ENCODE measurements at regions not wholly inside any gene's neighbourhood (a gene's known extent, or its start where the extent isn't known, plus 50 kb on each side); places are given as distances from the start of the nearest gene placed in this dataset.

DNA sequence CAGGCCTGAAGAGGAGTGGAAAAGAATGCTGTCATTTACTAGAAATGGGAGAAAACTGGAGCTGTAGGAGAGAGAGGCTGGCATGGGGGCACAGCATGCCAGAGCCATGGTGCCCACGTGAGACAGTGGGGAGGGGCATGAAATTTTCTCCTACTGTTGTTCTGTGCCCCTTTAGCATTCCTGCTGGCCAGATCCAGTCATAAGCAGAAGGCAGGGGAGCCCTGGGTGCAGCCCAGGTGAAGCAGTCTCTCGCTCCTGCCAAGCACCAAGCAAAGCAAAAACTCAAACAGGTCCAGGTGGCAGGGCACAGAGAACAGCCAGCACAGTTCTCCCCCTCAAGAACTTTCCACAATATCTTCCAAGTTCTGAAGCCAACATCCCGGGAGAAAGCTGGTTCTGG is 383.2 kb downstream of the TCERG1L start:
- no peak for DNase-seq
- Histone ChIP-seq H3K36me3 (no peaks in the 10 kb centered on the region), H3K27me3 (no peaks in the 10 kb centered on the region), H3K27ac (no peak overlapping the region), H3K9me3 (peaks cover 0 to 7% (median 0%) of the 10 kb centered on the region in 4 donors), H3K4me3 (no peak overlapping the region), H3K4me1 (no peaks in the 10 kb centered on the region)
- TF ChIP-seq, protein P1, sequence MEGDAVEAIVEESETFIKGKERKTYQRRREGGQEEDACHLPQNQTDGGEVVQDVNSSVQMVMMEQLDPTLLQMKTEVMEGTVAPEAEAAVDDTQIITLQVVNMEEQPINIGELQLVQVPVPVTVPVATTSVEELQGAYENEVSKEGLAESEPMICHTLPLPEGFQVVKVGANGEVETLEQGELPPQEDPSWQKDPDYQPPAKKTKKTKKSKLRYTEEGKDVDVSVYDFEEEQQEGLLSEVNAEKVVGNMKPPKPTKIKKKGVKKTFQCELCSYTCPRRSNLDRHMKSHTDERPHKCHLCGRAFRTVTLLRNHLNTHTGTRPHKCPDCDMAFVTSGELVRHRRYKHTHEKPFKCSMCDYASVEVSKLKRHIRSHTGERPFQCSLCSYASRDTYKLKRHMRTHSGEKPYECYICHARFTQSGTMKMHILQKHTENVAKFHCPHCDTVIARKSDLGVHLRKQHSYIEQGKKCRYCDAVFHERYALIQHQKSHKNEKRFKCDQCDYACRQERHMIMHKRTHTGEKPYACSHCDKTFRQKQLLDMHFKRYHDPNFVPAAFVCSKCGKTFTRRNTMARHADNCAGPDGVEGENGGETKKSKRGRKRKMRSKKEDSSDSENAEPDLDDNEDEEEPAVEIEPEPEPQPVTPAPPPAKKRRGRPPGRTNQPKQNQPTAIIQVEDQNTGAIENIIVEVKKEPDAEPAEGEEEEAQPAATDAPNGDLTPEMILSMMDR (IDR thresholded peaks at IDR 0.05): no peak
- TF ChIP-seq POLR2A (IDR thresholded peaks at IDR 0.05): no peak

DNA sequence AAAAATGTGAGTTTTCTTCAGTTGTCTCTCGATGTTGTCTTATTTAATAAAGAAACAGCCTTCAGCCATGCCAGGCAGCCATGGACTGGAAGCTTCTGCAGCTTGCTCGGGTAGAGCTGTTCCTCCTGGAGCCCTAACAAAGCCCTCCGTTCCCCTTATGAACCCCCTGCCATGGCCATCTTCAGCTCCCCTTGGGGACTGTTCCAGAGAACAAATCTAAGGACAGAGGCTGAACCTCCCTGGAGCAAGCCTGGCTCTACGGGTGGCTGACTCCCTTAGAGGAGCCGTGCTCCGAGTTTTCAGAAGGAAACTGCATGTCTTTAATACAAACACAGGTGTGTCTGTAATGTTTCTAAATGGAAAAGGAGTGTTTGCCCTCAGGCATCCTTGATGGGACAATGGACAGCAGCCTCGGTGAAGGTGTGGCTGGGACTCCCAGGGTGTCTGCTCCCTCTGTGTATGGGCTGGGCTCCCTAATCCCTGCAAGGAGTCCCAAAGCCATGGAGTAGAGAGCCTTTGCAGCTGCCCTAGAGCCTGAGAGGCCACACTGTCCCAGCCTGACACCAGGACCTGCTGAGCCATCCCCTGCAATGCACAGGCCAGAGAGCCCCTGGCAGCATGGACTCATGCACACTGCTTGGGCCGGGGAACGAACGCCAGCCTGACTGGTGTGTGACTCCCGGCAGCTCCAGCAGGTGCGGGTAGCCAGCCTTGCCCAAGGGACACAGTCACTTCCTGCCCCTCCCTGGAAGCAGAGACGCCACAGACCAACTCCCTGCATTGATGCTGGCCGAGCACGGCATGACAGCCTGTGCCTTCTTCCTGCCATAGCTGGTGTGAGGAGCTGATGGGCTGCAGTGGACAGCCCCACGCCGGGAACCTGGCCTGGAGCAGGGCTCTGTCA is 381.8 kb downstream of the TCERG1L start:
- Histone ChIP-seq H3K27me3 (no peaks in the 10 kb centered on the region), H3K4me1 (no peaks in the 10 kb centered on the region), H3K4me3 (no peak overlapping the region), H3K36me3 (no peaks in the 10 kb centered on the region), H3K27ac (no peak overlapping the region), H3K9me3 (peaks cover 0 to 7% (median 0%) of the 10 kb centered on the region in 4 donors)
- TF ChIP-seq, protein P1 (IDR thresholded peaks at IDR 0.05): no peak
- no peak for TF ChIP-seq POLR2A (IDR thresholded peaks at IDR 0.05)
- no peak for DNase-seq

DNA sequence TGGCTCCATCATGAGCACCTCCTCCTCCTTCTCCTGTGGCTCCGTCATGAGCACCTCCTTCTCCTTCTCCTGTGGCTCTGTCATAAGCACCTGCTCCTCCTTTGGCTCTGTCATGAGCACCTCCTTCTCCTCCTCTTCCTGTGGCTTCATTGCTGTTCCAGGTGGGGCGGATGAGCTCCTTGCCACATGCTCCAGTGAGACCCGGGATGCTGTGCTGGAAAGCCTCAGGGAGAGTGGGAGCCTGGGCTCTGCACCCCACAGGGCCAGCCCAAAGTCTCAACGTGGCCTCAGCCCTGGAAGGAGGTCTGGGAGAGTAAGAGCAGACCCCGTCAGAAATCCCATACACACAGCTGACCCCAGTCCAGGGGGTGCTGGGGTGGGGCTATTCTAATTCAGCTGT is 380.7 kb downstream of the TCERG1L start:
- no peak overlapping the region for H3K4me3 ChIP-seq
- no peaks in the 10 kb centered on the region for H3K36me3 ChIP-seq
- H3K27me3 ChIP-seq: no peaks in the 10 kb centered on the region
- no peak for DNase-seq
- no peaks in the 10 kb centered on the region for H3K9me3 ChIP-seq
- no peaks in the 10 kb centered on the region for H3K4me1 ChIP-seq
- TF ChIP-seq, protein P1 (IDR thresholded peaks at IDR 0.05): no peak
- no peak for TF ChIP-seq POLR2A (IDR thresholded peaks at IDR 0.05)
- H3K27ac ChIP-seq: no peak overlapping the region

DNA sequence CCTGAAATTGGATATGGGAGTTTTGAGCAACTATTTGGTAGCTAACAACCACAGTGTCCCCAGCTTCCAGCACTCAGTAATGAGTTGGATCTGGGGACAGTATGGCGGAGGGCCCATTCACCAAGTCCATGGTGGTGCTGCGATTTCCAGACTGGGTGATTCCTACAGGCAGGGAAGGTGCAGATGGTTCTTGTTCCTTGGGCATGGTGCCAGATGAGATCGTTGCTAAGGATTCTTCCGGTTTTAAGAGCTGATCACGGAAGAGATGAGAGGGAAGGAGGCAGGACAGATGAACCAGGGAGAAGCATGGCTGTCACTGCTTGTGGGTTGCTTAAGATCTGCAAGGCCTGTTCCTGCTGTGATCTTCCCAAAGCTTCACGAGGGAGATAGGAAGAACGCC is 380.3 kb downstream of the TCERG1L start:
- H3K27me3 ChIP-seq: no peaks in the 10 kb centered on the region
- H3K4me3 ChIP-seq: no peak overlapping the region
- no peaks in the 10 kb centered on the region for H3K36me3 ChIP-seq
- no peak for DNase-seq
- no peaks in the 10 kb centered on the region for H3K9me3 ChIP-seq
- no peak overlapping the region for H3K27ac ChIP-seq
- TF ChIP-seq, protein P1 (IDR thresholded peaks at IDR 0.05): no peak
- no peak for TF ChIP-seq POLR2A (IDR thresholded peaks at IDR 0.05)
- no peaks in the 10 kb centered on the region for H3K4me1 ChIP-seq

DNA sequence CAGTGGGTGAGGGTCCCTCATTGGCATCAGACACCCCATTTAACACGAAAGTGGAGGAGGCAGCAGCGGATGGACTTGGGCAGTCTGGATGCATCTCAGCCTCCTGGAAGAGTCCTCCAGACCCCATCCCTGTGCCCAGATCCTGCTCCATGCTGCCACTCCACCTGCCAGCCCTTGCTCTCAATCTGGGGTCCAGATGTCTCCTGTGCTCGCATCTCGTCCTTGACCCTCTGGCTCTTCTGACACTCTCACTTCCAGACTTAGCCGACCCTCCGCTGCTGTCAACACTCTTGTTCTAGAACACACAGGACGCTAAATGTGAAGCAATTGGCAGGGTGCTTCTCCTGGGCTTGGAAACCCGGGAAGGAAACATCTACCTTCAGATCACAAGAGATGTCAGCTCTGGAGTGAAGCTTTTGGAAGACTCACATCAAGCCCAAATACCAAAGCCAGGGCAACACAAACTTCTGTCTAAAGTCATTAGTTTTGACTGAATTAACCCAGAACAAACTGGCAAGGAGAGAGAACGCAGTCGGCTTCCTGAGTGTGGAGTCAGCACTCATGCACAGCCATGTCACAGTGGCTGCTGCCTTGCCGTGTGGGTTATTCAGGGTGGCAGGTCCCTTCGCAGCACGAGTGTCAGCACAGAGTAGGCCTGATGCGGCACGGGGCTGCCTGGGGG is 379.1 kb downstream of the TCERG1L start:
- H3K4me3 ChIP-seq: no peak overlapping the region
- no peak overlapping the region for H3K27ac ChIP-seq
- no peaks in the 10 kb centered on the region for H3K9me3 ChIP-seq
- no peaks in the 10 kb centered on the region for H3K4me1 ChIP-seq
- no peaks in the 10 kb centered on the region for H3K36me3 ChIP-seq
- TF ChIP-seq, protein P1 (IDR thresholded peaks at IDR 0.05): no peak
- TF ChIP-seq POLR2A (IDR thresholded peaks at IDR 0.05): no peak
- no peaks in the 10 kb centered on the region for H3K27me3 ChIP-seq
- no peak for DNase-seq

Measured in Peyer's patch (tissue), 4 donors.